ENCODE measurements at regions not wholly inside any gene's neighbourhood (a gene's known extent, or its start where the extent isn't known, plus 50 kb on each side); places are given as distances from the start of the nearest gene placed in this dataset.
A peak's percentile ranks its signal among the peaks of the same experiment; 100 is the strongest.

GRCh38 chr2:76563730-76564129 lies 853.0 kb upstream of the GCFC2 start:
- no peak overlapping the region for H3K9ac ChIP-seq (ENCODE audit: insufficient read depth, low read length, poor library complexity, severe bottlenecking)

GRCh38 chr2:76558157-76558556 lies 847.4 kb upstream of the GCFC2 start:
- intact Hi-C loops (cut with micrococcal nuclease) = no loop called here
- H3K4me1 Mint-ChIP-seq = no peaks in the 10 kb centered on the region
- TF ChIP-seq CTCF (IDR thresholded peaks at IDR 0.05) = no peak

More at GRCh38 chr2:76563730-76564129, 853.0 kb upstream of the GCFC2 start:
- no peak overlapping the region for H3K4me3 Mint-ChIP-seq
- no peak for DNase-seq
- H3K27ac ChIP-seq (ENCODE audit: low read depth in 1 of 2, low read length in 2 of 2) = no peak overlapping the region
- H3K9me3 Mint-ChIP-seq = peaks cover 0 to 3% (median 0%) of the 10 kb centered on the region in 7 donors
- H3K36me3 Mint-ChIP-seq = no peaks in the 10 kb centered on the region
- no peaks in the 10 kb centered on the region for H3K4me1 ChIP-seq (ENCODE audit: control insufficient read depth in 1 of 2, insufficient read depth in 2 of 2, low read length in 2 of 2)
- no peak overlapping the region for H3K27ac Mint-ChIP-seq
- H3K9me3 ChIP-seq (replicated peaks in 1 of 2; ENCODE audit: control insufficient read depth in 1 of 2, insufficient read depth in 1 of 2, low read length in 2 of 2) = no peaks in the 10 kb centered on the region
- intact Hi-C loops (cut with micrococcal nuclease) = no loop called here
- H3K4me2 ChIP-seq (replicated peaks; ENCODE audit: extremely low read depth, low read length, poor library complexity, severe bottlenecking) = no peak overlapping the region
- no peak overlapping the region for H2AFZ ChIP-seq (ENCODE audit: insufficient read depth, low read depth, low read length, poor library complexity, severe bottlenecking)
- 100% methylated on average over 1 of the region's 9 CpGs for WGBS (ENCODE audit: insufficient coverage)
- H3K36me3 ChIP-seq (replicated peaks in 1 of 2; ENCODE audit: control insufficient read depth in 1 of 2, insufficient read depth in 2 of 2, low read length in 2 of 2) = no peaks in the 10 kb centered on the region
- no peak for TF ChIP-seq CTCF (IDR thresholded peaks at IDR 0.05)
- no peak overlapping the region for H3K4me3 ChIP-seq (replicated peaks in 1 of 3; ENCODE audit: low read depth in 2 of 3, low read length in 3 of 3)
- H3K27me3 ChIP-seq (ENCODE audit: control insufficient read depth in 2 of 2, insufficient read depth in 2 of 2, low read length in 2 of 2) = no peaks in the 10 kb centered on the region
- no peaks in the 10 kb centered on the region for H3K27me3 Mint-ChIP-seq (ENCODE audit: low read depth in 3 of 3)
- H3K79me2 ChIP-seq (ENCODE audit: insufficient read depth, low read length) = no peaks in the 10 kb centered on the region
- H3K4me1 Mint-ChIP-seq = no peaks in the 10 kb centered on the region
- no peaks in the 10 kb centered on the region for H4K20me1 ChIP-seq (ENCODE audit: insufficient read depth, low read length)

More at GRCh38 chr2:76558157-76558556, 847.4 kb upstream of the GCFC2 start:
- no peak overlapping the region for H3K4me3 ChIP-seq (replicated peaks in 1 of 3; ENCODE audit: low read depth in 2 of 3, low read length in 3 of 3)
- no peaks in the 10 kb centered on the region for H3K9me3 ChIP-seq (replicated peaks in 1 of 2; ENCODE audit: control insufficient read depth in 1 of 2, insufficient read depth in 1 of 2, low read length in 2 of 2)
- no peaks in the 10 kb centered on the region for H3K27me3 ChIP-seq (ENCODE audit: control insufficient read depth in 2 of 2, insufficient read depth in 2 of 2, low read length in 2 of 2)
- H4K20me1 ChIP-seq (ENCODE audit: insufficient read depth, low read length) = no peaks in the 10 kb centered on the region
- H3K4me2 ChIP-seq (replicated peaks; ENCODE audit: extremely low read depth, low read length, poor library complexity, severe bottlenecking) = no peak overlapping the region
- H3K4me3 Mint-ChIP-seq = no peak overlapping the region
- H3K36me3 Mint-ChIP-seq = no peaks in the 10 kb centered on the region
- H3K9me3 Mint-ChIP-seq = no peaks in the 10 kb centered on the region
- H3K79me2 ChIP-seq (ENCODE audit: insufficient read depth, low read length) = no peaks in the 10 kb centered on the region
- H3K4me1 ChIP-seq (ENCODE audit: control insufficient read depth in 1 of 2, insufficient read depth in 2 of 2, low read length in 2 of 2) = no peaks in the 10 kb centered on the region
- H3K27ac Mint-ChIP-seq = peak overlapping the region in 1 of 7 donors; percentile 20
- H3K27me3 Mint-ChIP-seq (ENCODE audit: low read depth in 3 of 3) = peaks cover 0 to 1% (median 0%) of the 10 kb centered on the region in 3 donors
- no peak for DNase-seq
- no peaks in the 10 kb centered on the region for H3K36me3 ChIP-seq (replicated peaks in 1 of 2; ENCODE audit: control insufficient read depth in 1 of 2, insufficient read depth in 2 of 2, low read length in 2 of 2)
- no peak overlapping the region for H2AFZ ChIP-seq (ENCODE audit: insufficient read depth, low read depth, low read length, poor library complexity, severe bottlenecking)
- H3K9ac ChIP-seq (ENCODE audit: insufficient read depth, low read length, poor library complexity, severe bottlenecking) = no peak overlapping the region
- H3K27ac ChIP-seq (ENCODE audit: low read depth in 1 of 2, low read length in 2 of 2) = no peak overlapping the region
